RPMI7951 (cell line): ENCODE measurements at regions not wholly inside any gene's neighbourhood (a gene's known extent, or its start where the extent isn't known, plus 50 kb on each side); places are given as distances from the start of the nearest gene placed in this dataset.
"Not testable (repeated sequence)": the region's sequence is repeated elsewhere in the genome, so short reads cannot be mapped to it uniquely, and the experiment has no call there.

Source experiments
- DNase-seq: peaks from one replicate; pipeline ENCODE4 v3.0.0-alpha.2; 2012; ENCODE audit warnings: low read depth

DNA sequence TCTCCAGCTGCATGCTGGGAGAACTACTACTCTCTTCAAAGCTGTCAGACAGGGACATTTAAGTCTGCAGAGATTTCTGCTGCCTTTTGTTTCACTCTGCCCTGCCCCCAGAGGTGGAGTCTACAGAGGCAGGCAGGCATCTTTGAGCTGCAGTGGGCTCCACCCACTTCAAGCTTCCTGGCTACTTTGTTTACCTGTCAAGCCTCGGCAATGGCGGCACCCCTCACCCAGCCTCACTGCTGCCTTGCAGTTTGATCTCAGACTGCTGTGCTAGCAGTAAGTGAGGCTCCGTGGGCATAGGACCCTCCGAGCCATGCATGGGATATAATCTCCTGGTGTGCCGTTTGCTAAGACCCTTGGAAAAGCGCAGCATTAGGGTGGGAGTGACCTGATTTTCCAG is 61.7 kb downstream of the DMRTA1 start:
- not testable (repeated sequence) for DNase-seq

DNA sequence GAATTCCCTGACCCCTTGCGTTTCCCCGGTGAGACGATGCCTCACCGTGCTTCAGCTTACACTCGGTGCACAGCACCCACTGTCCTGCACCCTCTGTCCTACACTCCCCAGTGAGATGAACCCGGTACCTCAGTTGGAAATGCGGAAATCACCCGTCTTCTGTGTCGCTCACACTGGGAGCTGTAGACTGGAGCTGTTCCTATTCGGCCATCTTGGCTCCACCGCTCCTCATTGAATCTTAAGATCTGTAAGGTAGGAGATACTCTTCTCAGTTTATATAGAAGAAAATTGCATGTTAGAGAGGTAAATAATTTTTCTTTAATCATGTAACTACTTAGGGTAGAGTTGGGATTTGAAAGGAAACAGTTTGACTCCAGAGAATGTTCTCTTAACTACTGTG is 62.2 kb downstream of the DMRTA1 start:
- DNase-seq, result no peak

DNA sequence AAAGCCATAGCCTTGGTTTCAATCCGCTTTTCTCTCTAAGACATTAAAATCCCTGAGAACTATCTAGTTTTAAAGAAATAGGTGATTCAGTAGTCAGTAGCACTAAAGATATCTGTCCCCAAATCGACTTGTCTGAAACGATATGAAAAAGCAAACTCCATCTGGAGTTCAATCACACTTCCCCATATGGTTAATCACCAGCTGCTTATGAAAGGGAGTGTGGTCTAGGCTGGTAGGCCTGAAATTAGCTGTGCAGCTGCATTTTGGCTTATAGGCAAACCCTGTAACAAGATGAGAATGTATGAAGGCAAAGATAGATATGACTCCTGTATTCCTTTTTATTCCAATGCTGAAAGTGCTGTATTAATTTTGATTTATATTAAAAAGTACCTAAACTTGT is 65.9 kb downstream of the DMRTA1 start:
- no peak for DNase-seq

DNA sequence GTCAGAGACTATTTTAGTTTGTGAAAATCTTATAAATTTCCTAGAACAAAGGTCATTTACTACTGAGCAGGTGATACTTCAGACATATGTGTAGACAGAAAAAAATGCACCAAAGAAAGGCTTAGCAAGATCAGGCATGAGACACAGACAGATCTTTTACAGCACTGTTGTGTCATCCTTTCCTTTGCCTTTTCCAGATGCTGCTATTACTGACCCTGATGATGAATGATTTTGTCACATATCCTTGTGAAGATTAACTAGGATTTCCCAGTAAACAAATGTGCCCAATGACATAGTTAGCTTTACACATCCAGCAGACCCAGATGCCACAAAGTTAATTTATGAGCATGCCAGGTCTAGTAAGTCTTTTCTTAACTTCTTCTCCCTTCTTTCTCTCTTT is 68.2 kb downstream of the DMRTA1 start:
- DNase-seq, result no peak

DNA sequence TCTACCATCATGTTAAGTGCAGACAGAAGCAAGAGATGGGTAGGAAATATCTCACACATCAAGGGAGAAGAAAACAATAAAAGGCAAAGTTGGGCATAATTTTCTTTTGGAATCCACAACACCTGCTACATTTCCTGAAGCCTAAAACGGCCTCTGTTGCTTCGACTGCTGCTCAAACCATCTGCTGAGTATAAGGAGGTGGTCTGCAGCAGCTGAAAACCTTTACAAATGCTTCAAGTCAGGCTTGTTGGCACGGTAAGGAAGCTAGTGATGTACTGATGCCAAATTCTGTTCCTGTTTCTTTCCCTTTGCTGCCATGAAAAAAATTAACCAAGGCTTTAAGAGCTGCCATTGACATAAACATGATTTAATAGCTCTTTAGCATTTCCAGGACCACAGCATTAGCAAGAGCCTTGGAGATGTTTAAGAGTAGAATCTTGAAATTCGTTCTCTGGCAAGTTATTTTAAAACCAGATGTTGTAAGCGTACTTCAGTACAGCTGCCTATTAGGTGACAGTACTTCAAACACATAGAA is 75.6 kb downstream of the DMRTA1 start:
- DNase-seq, result no peak

DNA sequence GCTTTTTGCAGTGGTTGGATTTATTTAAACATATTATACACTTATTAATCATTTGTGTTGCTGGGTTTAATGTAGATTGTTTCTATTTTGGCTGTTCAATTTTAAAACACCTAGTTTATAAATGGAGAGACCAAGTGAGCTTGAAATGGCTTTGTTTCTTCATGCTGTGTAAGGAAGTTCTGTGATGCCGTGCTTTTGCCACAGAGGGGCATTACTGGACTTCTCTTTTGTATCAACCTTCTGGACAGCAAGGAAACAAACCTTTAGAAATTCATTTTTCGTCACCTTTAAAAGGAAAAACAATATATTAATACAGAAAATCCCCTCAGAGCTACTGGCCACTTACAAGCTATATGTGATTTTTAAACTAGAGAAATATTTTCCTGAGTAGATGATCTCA is 81.9 kb downstream of the DMRTA1 start:
- DNase-seq, result peak; percentile 21

DNA sequence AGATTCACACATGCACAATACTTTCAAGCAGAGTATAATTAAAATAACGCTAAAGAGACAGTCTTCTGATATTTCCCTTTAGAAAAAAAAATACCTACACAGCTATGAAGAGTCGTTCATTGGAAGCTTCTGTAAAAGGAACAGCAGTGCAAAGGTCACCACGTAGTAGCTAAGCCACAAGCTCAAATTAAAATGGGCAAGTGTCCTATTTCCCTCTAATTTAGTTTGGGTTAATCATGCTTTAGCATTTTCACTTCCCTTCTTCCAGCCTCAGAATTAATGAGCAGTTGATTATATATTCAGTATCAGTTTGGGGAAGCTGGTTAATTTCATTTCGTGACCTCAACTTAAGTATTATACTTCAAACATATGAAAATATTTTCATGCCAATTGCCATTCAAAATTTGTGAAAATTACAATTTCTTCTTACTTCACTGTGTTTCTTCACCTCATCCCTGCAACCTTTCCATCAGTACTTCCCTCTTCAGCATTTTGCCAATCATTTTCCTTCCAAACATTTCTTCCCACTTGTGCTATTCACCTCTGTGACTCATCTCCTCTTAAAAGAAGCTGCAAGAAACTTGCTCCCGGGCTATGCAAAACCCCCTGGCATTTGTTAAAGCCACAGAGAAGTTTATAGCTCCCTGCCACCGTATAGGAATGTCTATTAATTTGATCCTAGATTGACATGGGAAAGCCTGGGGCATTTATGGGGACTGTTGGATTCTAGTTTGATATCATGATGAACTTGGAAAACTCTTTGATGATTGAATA is 83.0 kb downstream of the DMRTA1 start:
- peak; percentile 61 for DNase-seq

DNA sequence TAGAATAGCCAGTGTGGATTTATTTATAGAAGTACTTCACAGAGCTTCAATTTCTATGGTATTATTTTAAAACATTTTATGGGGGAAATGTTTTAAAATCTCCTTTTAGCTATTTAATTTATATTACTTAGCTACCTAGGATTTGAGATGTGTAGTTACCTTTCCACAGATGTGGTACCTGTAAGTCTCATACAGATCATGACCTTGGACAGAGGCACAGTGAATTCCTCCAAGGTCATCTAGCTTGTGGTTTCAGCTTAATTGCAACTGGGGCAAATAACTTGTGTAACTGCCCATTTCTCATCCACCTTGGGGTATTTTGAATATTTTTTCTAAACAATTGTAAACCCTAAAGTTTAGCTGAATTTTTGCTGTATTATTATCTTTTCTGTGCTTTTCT is 89.2 kb downstream of the DMRTA1 start:
- DNase-seq, result no peak

DNA sequence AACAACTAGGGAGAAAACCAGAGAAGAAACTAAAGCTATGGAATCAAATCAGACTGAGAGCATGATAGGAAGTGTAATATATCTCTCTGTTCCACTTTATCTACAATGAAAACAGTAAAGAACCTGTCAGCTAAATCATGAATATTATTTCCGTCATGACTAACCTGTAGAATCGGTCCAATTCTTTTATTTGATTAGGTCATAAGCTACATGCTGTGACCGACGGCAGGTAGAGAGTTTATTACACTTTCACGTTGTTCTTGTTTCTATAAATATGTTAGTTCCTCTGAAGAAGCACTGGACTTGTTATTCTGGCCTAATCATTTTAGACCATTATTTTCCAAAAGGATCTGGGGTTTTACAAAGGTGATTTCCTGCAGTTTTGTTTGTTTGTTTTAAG is 91.1 kb downstream of the DMRTA1 start:
- no peak for DNase-seq

DNA sequence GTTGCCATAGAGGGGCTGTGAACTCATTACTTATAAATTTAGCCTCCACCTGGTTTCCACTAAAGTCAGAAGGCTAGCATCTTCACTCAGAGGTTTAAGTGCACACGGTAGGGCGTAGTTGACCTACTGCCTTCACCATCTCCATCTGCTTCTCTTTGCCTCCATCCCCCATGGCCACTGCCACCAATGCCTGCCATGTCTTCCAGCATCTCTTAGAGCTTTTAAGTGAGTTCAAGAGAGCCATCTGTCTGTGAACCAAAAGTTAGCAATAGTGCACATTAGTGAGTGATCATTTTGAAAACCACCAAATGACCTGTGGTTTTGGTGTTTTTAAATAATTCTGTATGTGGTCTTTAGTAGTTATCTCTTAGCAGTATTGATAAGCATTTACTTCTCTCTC is 102.0 kb downstream of the DMRTA1 start:
- DNase-seq, result no peak

DNA sequence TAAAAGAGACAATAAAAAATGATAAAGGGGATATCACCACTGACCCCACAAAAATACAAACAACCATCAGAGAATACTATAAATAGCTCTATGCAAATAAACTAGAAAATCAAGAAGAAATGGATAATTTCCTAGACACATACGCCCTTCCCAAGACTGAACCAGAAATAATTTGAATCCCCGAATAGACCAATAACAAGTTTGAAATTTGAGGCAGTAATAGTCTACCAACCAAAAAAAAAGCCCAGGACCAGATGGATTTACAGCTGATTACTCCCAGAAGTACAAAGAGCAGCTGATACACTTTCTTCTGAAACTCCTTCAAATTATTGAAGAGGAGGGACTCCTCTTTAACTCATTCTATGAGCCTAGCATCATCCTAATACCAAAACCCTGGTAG is 128.1 kb downstream of the DMRTA1 start:
- no peak for DNase-seq

DNA sequence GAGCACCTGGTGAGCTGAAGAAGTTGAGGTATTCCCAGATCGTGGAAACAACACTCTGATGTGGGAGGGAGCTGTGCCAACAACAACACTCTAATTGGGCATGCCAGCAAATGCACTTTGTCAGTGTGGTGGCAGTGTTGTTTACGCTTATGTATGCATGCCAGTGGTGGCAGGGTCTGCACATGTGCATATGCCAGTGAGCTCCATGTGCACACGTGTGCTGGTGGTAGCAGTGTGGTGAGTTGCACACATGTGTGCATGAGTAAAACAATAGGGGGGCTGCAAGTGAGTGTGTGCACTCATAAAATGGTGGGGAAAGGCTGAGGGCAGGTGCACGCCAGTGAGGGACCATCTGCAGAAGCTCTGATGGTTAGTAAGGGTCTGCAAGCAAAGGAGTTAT is 134.2 kb downstream of the DMRTA1 start:
- no peak for DNase-seq

DNA sequence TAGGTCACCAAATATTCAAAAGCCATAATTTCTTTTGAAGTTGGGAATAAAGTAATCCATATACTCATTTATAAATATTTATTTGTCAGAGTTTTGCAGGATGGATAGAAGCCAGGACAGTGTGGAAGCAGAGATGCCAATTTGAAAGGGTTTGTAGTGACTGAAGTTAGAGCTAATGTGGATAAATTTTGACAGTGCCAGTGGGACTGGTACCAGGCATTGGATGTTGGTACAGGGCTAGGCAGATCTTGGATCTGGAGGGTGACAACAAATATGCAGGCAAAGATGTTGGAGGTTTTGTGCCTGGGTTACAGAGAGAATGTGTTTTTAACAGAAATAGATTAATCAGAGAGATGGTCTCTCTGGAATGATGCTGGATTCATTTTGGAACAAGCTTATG is 135.6 kb downstream of the DMRTA1 start:
- no peak for DNase-seq

DNA sequence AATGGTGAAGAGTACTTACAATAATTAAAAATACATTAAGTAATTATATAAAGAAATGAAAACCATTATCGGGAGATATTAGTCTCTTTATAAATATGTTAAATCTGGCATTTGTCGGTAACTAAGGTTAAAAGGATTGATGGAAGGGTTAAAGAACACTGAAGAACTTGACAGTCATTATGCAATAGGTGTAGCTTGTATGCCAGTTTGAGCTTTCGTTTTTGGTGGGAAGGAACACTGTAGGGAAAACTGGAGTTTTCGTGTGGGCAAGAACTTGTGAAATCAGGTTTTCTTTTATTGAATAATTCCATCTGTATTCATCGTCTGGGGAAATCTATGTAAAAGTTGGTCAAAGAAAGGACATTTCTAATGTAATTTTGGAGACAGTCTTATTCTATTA is 142.3 kb downstream of the DMRTA1 start:
- DNase-seq, result no peak

DNA sequence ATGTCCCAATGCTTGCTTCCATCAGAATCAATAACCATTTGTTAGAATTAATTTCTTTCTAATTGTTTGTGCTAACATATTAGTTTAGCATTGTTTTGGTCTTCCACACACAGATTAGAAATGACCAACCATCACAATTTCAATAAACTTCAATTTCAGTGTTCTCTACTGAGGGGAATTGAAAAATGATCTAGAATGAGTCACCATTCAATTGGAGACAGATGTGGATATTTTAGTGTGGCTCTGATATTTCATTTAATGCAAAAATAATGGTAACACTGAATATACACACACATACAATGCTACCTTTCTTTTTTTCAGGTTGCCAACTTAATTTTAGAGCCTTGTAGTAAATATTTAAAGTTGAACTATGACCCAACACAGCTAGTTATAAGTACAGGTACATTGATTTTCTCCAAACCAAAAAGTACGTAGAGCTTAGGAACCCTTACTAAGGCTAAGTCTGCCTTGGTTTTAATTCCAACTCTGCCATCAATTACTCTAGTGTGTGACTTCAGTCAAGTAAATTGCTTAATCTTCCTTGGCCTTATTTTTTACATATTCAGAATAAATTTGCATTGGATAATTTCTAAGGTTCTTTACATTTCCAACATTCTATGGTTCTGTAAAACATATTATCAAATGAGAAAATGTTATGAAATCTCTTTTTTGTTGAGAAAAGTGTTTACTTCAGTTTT is 143.9 kb downstream of the DMRTA1 start:
- peak; percentile 19 for DNase-seq

DNA sequence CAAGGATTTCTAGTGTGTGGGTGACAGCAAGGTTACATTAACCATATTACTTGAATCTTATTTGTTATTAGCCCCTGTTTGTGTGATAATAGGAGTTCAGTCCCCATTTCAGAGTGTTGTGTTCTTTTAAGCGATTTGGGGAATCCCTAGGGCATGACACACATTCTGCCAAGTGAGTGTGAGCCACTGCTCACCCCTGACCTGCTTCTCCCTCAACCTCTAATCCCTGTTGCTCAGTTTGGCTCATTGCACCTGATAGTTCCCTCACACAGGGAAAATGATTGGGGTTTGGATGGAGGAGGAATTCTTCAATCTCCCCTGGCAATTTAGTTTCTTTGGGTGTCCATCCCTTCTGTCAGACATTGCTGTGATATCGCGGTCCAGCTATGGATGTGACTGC is 149.2 kb downstream of the DMRTA1 start:
- no peak for DNase-seq

DNA sequence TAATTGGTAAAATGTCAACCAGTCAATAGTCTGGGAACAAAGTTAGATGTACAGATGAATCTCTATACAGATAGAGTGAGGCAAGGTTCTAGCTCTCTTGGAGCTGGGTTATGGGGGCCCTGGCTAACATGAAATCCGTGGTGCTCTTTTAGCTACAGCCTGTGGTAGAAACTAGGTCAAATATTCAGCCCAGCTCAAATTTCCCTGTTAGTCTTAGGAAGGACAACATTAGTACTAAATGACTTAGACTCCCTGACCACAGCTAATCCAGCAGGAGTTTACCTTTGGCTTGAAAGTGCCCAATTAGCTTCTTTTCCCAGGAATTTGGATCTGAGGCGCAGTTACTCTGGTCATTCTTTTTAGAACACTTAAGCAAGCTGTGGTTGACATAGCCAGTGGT is 170.5 kb downstream of the DMRTA1 start:
- no peak for DNase-seq

DNA sequence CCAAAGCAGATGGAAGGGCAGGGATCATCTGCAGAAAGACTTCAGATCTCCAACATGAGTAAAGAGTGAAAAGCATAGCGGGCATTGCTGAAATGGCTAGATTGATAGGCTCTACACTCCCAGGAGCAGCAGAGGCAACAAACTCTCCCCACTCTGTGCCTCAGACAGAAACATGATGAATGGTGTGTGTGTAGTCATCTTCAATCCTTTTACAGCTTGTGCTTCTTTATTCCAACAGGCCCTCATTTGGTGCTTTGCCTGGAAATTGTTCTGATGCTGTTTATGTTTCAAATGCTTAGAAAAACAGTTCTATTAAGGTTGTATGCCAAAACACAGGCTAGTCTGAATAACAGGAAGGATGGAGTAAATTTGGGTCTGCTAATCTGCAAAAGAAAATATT is 176.2 kb downstream of the DMRTA1 start:
- no peak for DNase-seq

DNA sequence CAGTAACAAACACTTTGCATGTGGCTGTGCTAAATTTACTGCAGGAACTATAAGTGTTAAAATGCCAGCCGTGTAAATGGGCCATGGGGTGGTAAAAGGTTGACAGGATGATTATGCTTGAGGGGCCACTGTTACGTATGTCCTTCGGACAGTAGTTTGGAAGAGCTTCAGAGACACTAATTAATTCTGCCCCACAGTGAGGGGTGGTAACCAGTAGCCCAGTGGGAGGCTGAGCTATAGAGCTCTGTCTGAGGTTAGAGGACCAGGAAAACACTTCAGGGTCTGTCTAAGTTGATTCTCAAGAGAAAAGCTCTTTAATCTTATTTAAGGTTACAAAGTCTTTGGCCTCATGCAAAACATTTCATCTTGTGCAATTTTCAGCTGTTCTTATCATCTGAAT is 176.6 kb downstream of the DMRTA1 start:
- DNase-seq, result no peak

DNA sequence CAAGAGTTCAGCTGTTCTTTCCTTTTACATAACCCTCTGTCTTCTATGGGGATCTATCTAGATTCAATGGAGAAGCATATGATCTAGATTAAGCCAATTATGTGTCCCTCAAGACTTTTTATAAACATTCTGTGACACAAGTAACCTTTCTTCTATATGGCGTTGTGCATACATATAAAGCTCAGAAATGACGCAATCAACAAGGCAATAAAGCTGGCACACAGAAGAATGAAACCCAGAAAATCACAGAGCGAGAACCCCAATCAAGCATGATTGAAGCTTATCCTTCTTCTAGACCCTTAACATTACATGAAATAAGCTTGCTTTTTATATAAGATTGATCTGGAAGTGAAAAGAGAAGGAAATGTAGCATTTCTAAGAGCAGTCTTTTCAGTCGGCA is 178.9 kb downstream of the DMRTA1 start:
- no peak for DNase-seq

DNA sequence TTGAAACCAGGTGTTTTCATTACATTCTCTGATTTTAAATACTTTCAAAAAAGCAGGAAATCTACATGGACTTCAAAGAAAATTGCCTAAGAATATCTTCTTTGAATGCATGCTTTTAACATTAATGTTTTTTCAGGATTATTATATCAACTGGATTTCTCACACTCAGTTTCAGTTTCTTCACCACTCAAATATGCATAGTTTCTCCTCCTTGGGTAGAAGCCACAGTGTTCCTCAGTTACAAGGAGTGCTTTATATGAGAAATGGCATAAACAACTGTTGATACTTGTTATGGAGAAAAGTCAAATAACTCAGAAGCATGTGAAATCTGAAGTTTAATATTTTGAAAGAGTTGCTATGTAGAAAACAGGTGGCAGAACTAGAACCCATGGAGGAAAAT is 196.9 kb downstream of the DMRTA1 start:
- no peak for DNase-seq

DNA sequence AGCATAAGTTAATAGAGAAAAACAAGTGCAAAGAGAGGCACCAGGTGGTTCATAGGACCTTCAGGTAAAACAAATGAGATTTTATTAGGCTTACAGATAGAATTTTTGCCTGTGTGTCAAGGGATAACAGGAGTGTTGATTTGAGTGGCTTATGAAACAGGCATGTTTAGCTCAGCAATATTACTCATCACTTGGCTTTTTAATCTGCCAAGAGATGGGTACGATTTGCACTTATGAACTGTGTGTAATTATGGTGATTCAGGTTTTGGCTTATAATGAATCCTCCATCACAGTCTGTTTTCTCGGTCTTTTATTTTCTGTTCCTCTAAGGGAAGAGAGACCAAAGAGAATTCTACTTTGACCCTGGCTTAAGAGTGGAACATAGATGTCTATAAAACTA is 199.3 kb downstream of the DMRTA1 start:
- DNase-seq, result peak; percentile 54

DNA sequence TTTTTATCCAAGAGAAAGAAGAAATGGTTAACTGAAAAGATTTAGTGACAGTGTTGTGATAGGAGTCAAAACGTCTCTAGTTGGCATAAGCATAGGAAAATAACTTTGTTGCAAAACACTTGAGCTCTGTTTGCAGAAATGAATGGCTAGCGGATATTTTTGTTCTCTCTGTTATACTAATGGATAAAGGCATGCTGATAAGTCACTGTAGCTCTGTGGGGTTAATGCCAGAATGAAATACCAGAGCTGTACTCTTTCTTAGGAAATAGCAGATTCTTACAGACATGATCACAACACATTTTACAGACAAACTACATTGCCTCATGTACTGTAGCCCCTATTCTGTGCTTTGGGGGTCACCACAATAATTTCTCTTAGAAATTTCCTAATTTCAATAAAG is 202.8 kb downstream of the DMRTA1 start:
- DNase-seq, result no peak
